ENCODE measurements at regions not wholly inside any gene's neighbourhood (a gene's known extent, or its start where the extent isn't known, plus 50 kb on each side); places are given as distances from the start of the nearest gene placed in this dataset.

GRCh38 chr4:146124023-146124680 is 51.4 kb upstream of the LSM6 start:
- in situ Hi-C loops (cut with HindIII; ENCODE audit: low sequenced_read_pairs), result no loop called here
- TF ChIP-seq CTCF (IDR thresholded peaks at IDR 0.05; ENCODE audit: low read depth, low read length, missing control alignments), result no peak
- no peak overlapping the region for H3K4me3 ChIP-seq (ENCODE audit: low read depth, low read length)
- no peak for DNase-seq (ENCODE audit: low read depth)

GRCh38 chr4:146123231-146123630 is 52.3 kb upstream of the LSM6 start:
- in situ Hi-C loops (cut with HindIII; ENCODE audit: low sequenced_read_pairs), result no loop called here
- no peak for TF ChIP-seq CTCF (IDR thresholded peaks at IDR 0.05; ENCODE audit: low read depth, low read length, missing control alignments)
- H3K4me3 ChIP-seq (ENCODE audit: low read depth, low read length), result no peak overlapping the region
- no peak for DNase-seq (ENCODE audit: low read depth)

- no peak overlapping the region for H3K4me3 ChIP-seq (ENCODE audit: low read depth, low read length)
- no peak for TF ChIP-seq CTCF (IDR thresholded peaks at IDR 0.05; ENCODE audit: low read depth, low read length, missing control alignments)
- DNase-seq (ENCODE audit: low read depth), result no peak
- in situ Hi-C loops (cut with HindIII; ENCODE audit: low sequenced_read_pairs), result no loop called here
Observed at GRCh38 chr4:146122398-146122797, 53.1 kb upstream of the LSM6 start.

- no peak overlapping the region for H3K4me3 ChIP-seq (ENCODE audit: low read depth, low read length)
- no peak for DNase-seq (ENCODE audit: low read depth)
- in situ Hi-C loops (cut with HindIII; ENCODE audit: low sequenced_read_pairs), result no loop called here
- TF ChIP-seq CTCF (IDR thresholded peaks at IDR 0.05; ENCODE audit: low read depth, low read length, missing control alignments), result no peak
Observed at GRCh38 chr4:146121757-146122156, 53.8 kb upstream of the LSM6 start.

- in situ Hi-C loops (cut with HindIII; ENCODE audit: low sequenced_read_pairs), result no loop called here
- no peak for DNase-seq (ENCODE audit: low read depth)
- no peak overlapping the region for H3K4me3 ChIP-seq (ENCODE audit: low read depth, low read length)
- no peak for TF ChIP-seq CTCF (IDR thresholded peaks at IDR 0.05; ENCODE audit: low read depth, low read length, missing control alignments)
Observed at GRCh38 chr4:146119845-146120404, 55.6 kb upstream of the LSM6 start.

- H3K4me3 ChIP-seq (ENCODE audit: low read depth, low read length), result no peak overlapping the region
- in situ Hi-C loops (cut with HindIII; ENCODE audit: low sequenced_read_pairs), result no loop called here
- DNase-seq (ENCODE audit: low read depth), result no peak
- no peak for TF ChIP-seq CTCF (IDR thresholded peaks at IDR 0.05; ENCODE audit: low read depth, low read length, missing control alignments)
Observed at GRCh38 chr4:146114066-146114465, 61.5 kb upstream of the LSM6 start.
